ENCODE measurements at regions not wholly inside any gene's neighbourhood (a gene's known extent, or its start where the extent isn't known, plus 50 kb on each side); places are given as distances from the start of the nearest gene placed in this dataset.

- Histone ChIP-seq H3K9me3 (ENCODE audit: insufficient read depth, low read depth, low read length) (no peaks in the 10 kb centered on the region), H3K4me1 (ENCODE audit: insufficient read depth, low read length) (no peaks in the 10 kb centered on the region), H3K4me3 (ENCODE audit: insufficient read depth, low read depth, low read length) (no peak overlapping the region), H4K20me1 (ENCODE audit: insufficient read depth, low read length) (no peaks in the 10 kb centered on the region), H3K9ac (ENCODE audit: low read length) (no peak overlapping the region), H2AFZ (ENCODE audit: low read depth, low read length) (no peak overlapping the region), H3K36me3 (ENCODE audit: insufficient read depth, low read length) (no peaks in the 10 kb centered on the region), H3K4me2 (ENCODE audit: low read length) (no peak overlapping the region), H3K27ac (ENCODE audit: low read depth, low read length) (no peak overlapping the region), H3K79me2 (ENCODE audit: insufficient read depth, low read length) (no peaks in the 10 kb centered on the region), H3K27me3 (ENCODE audit: insufficient read depth, low read length) (peaks cover 2% of the 10 kb centered on the region)
- no peaks in the 10 kb centered on the region for H3K36me3 Mint-ChIP-seq (ENCODE audit: low read depth, unreplicated experiment)
- peaks cover 75% of the 10 kb centered on the region for H3K27me3 Mint-ChIP-seq (ENCODE audit: low read depth, unreplicated experiment)
- no peak overlapping the region for H3K27ac Mint-ChIP-seq (ENCODE audit: unreplicated experiment)
- no peaks in the 10 kb centered on the region for H3K4me1 Mint-ChIP-seq (ENCODE audit: low read depth, unreplicated experiment)
- TF ChIP-seq CTCF (IDR thresholded peaks at IDR 0.05; ENCODE audit: insufficient read depth, low read depth, low read length) (no peak), EZH2 (IDR thresholded peaks at IDR 0.05; ENCODE audit: insufficient read depth, low read length) (no peak)
- peaks cover 16% of the 10 kb centered on the region for H3K9me3 Mint-ChIP-seq (ENCODE audit: unreplicated experiment)
- DNase-seq (ENCODE audit: low read depth) (no peak), FAIRE-seq (no peak)
- no peak overlapping the region for H3K4me3 Mint-ChIP-seq (ENCODE audit: unreplicated experiment)
Observed at GRCh38 chr4:3852711-3853110, 86.5 kb downstream of the ADRA2C start.

GRCh38 chr4:3853388-3854035 is 87.3 kb downstream of the ADRA2C start:
- Histone ChIP-seq H3K9ac (ENCODE audit: low read length) (no peak overlapping the region), H3K79me2 (ENCODE audit: insufficient read depth, low read length) (no peaks in the 10 kb centered on the region), H3K9me3 (ENCODE audit: insufficient read depth, low read depth, low read length) (no peaks in the 10 kb centered on the region), H3K27me3 (ENCODE audit: insufficient read depth, low read length) (peaks cover 2% of the 10 kb centered on the region), H3K4me1 (ENCODE audit: insufficient read depth, low read length) (no peaks in the 10 kb centered on the region), H4K20me1 (ENCODE audit: insufficient read depth, low read length) (no peaks in the 10 kb centered on the region), H3K36me3 (ENCODE audit: insufficient read depth, low read length) (no peaks in the 10 kb centered on the region), H3K4me2 (ENCODE audit: low read length) (no peak overlapping the region), H2AFZ (ENCODE audit: low read depth, low read length) (no peak overlapping the region), H3K4me3 (ENCODE audit: insufficient read depth, low read depth, low read length) (no peak overlapping the region), H3K27ac (ENCODE audit: low read depth, low read length) (no peak overlapping the region)
- Mint-ChIP-seq H3K36me3 (ENCODE audit: low read depth, unreplicated experiment) (no peaks in the 10 kb centered on the region), H3K9me3 (ENCODE audit: unreplicated experiment) (peaks cover 15% of the 10 kb centered on the region), H3K4me1 (ENCODE audit: low read depth, unreplicated experiment) (no peaks in the 10 kb centered on the region), H3K4me3 (ENCODE audit: unreplicated experiment) (no peak overlapping the region), H3K27ac (ENCODE audit: unreplicated experiment) (no peak overlapping the region), H3K27me3 (ENCODE audit: low read depth, unreplicated experiment) (peaks cover 78% of the 10 kb centered on the region)
- TF ChIP-seq EZH2 (IDR thresholded peaks at IDR 0.05; ENCODE audit: insufficient read depth, low read length) (no peak), CTCF (IDR thresholded peaks at IDR 0.05; ENCODE audit: insufficient read depth, low read depth, low read length) (no peak)
- FAIRE-seq (no peak), DNase-seq (ENCODE audit: low read depth) (no peak)

- no peaks in the 10 kb centered on the region for H3K4me1 Mint-ChIP-seq (ENCODE audit: low read depth, unreplicated experiment)
Observed at GRCh38 chr4:3854661-3855060, 88.5 kb downstream of the ADRA2C start.

More at GRCh38 chr4:3854661-3855060, 88.5 kb downstream of the ADRA2C start:
- Histone ChIP-seq H3K4me2 (ENCODE audit: low read length) (no peak overlapping the region), H2AFZ (ENCODE audit: low read depth, low read length) (no peak overlapping the region), H3K27me3 (ENCODE audit: insufficient read depth, low read length) (peaks cover 2% of the 10 kb centered on the region), H3K79me2 (ENCODE audit: insufficient read depth, low read length) (no peaks in the 10 kb centered on the region), H3K9ac (ENCODE audit: low read length) (no peak overlapping the region), H4K20me1 (ENCODE audit: insufficient read depth, low read length) (no peaks in the 10 kb centered on the region), H3K27ac (ENCODE audit: low read depth, low read length) (no peak overlapping the region), H3K36me3 (ENCODE audit: insufficient read depth, low read length) (no peaks in the 10 kb centered on the region), H3K9me3 (ENCODE audit: insufficient read depth, low read depth, low read length) (no peaks in the 10 kb centered on the region), H3K4me1 (ENCODE audit: insufficient read depth, low read length) (no peaks in the 10 kb centered on the region), H3K4me3 (ENCODE audit: insufficient read depth, low read depth, low read length) (no peak overlapping the region)
- Mint-ChIP-seq H3K27ac (ENCODE audit: unreplicated experiment) (no peak overlapping the region), H3K9me3 (ENCODE audit: unreplicated experiment) (peaks cover 10% of the 10 kb centered on the region), H3K4me3 (ENCODE audit: unreplicated experiment) (no peak overlapping the region), H3K36me3 (ENCODE audit: low read depth, unreplicated experiment) (no peaks in the 10 kb centered on the region), H3K27me3 (ENCODE audit: low read depth, unreplicated experiment) (peaks cover 70% of the 10 kb centered on the region)
- no peak for DNase-seq (ENCODE audit: low read depth)
- no peak for FAIRE-seq
- TF ChIP-seq CTCF (IDR thresholded peaks at IDR 0.05; ENCODE audit: insufficient read depth, low read depth, low read length): no peak
- no peak for TF ChIP-seq EZH2 (IDR thresholded peaks at IDR 0.05; ENCODE audit: insufficient read depth, low read length)
